Mesodermal cell (in vitro differentiated cells): ENCODE measurements at regions not wholly inside any gene's neighbourhood (a gene's known extent, or its start where the extent isn't known, plus 50 kb on each side); places are given as distances from the start of the nearest gene placed in this dataset.

Source experiments
- H3K27ac ChIP-seq: 2 replicates; pipeline ENCODE4 v1.7.0; 2013; ENCODE audit warnings: mild to moderate bottlenecking, low read depth, low read length, moderate library complexity; ENCODE audit not compliant: severe bottlenecking
- H3K36me3 ChIP-seq: 2 replicates; pipeline ENCODE4 v1.7.1; 2013; ENCODE audit warnings: mild to moderate bottlenecking, low read length, moderate library complexity; ENCODE audit not compliant: control insufficient read depth, insufficient read depth
- H3K4me1 ChIP-seq: one replicate; pipeline ENCODE4 v1.7.1; 2013; ENCODE audit warnings: mild to moderate bottlenecking, low read length; ENCODE audit not compliant: insufficient read depth, control insufficient read depth, poor library complexity, severe bottlenecking
- H3K4me3 ChIP-seq: 2 replicates; pipeline ENCODE4 v1.7.0; 2013; ENCODE audit warnings: low read length, control low read depth, mild to moderate bottlenecking; ENCODE audit not compliant: insufficient read depth, poor library complexity, severe bottlenecking; ENCODE audit errors: extremely low read depth
- H3K9me3 ChIP-seq: 2 replicates; pipeline ENCODE4 v1.7.1; 2013; ENCODE audit warnings: mild to moderate bottlenecking, low read length, moderate library complexity; ENCODE audit not compliant: control insufficient read depth
- WGBS, 2 experiments: methylation state at CpG; one replicate each; pipeline ENCODE4 v1.1.5; 2013; ENCODE audit warnings: missing lambda C conversion rate in 2 of 2; ENCODE audit not compliant: insufficient coverage in 2 of 2; 5-methylcytosine and 5-hydroxymethylcytosine counted together

- peaks cover 6% of the 10 kb centered on the region for H3K9me3 ChIP-seq
- H3K4me1 ChIP-seq, result no peaks in the 10 kb centered on the region
- no peaks in the 10 kb centered on the region for H3K36me3 ChIP-seq
- H3K27ac ChIP-seq, result no peak overlapping the region
- WGBS, 2 experiments, result 78 to 100% methylated on average over 1 to 2 of the region's 3 CpGs
- H3K4me3 ChIP-seq, result no peak overlapping the region
These were observed 101.9 kb upstream of the LMCD1 start for GRCh38 chr3:8399686-8400085.

DNA sequence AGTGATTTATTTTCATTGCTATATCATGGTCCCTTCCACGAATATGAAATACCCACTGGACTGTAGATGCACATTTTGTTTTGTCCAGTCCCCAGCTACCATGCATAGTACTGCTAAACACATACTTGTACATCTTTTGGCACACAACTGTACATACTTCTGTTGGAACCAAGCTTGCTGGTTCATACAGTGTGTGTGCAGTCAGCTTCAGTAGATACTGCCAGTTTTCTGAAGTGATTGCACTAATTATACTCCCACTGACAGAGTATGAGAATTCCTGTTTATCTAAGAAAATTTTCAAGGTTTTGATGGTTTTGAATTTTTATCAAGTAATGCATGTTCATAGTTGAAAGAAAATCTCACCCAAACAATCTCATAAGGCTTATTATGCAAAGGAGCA is 100.7 kb upstream of the LMCD1 start:
- Histone ChIP-seq H3K9me3 (peaks cover 8% of the 10 kb centered on the region), H3K27ac (no peak overlapping the region), H3K4me3 (no peak overlapping the region), H3K4me1 (no peaks in the 10 kb centered on the region), H3K36me3 (no peaks in the 10 kb centered on the region)
- WGBS, 2 experiments, result 71 to 80% methylated on average over 1 of the region's 1 CpG

DNA sequence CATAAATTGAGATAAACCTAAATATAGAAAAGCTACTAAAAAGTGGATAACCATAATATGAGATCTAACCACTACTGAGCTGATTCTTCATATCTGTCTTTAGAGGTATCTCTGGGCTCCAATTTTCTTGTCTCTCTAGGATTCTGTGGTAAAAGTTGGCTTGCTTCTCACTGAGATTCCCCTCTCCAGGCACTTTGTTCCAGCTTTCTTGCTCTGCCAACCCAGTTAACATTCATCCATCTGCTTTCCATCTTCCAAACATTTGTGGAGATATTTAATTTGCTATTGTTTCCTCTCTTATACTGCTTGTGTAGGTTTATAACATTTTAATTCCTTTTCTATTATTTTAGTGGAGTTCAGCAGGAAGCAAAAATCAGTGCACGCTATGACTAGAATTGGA is 97.6 kb upstream of the LMCD1 start:
- H3K27ac ChIP-seq, result no peak overlapping the region
- no peaks in the 10 kb centered on the region for H3K4me1 ChIP-seq
- H3K9me3 ChIP-seq, result peaks cover 14% of the 10 kb centered on the region
- no peak overlapping the region for H3K4me3 ChIP-seq
- WGBS, 2 experiments, result 100% methylated on average over 1 of the region's 1 CpG
- no peaks in the 10 kb centered on the region for H3K36me3 ChIP-seq

GRCh38 chr3:8405144-8405543 is 96.5 kb upstream of the LMCD1 start:
- WGBS, 2 experiments, result 100% methylated on average over 2 of the region's 2 CpGs
- H3K4me1 ChIP-seq, result no peaks in the 10 kb centered on the region
- H3K9me3 ChIP-seq, result peaks cover 14% of the 10 kb centered on the region
- no peak overlapping the region for H3K4me3 ChIP-seq
- no peaks in the 10 kb centered on the region for H3K36me3 ChIP-seq
- no peak overlapping the region for H3K27ac ChIP-seq

DNA sequence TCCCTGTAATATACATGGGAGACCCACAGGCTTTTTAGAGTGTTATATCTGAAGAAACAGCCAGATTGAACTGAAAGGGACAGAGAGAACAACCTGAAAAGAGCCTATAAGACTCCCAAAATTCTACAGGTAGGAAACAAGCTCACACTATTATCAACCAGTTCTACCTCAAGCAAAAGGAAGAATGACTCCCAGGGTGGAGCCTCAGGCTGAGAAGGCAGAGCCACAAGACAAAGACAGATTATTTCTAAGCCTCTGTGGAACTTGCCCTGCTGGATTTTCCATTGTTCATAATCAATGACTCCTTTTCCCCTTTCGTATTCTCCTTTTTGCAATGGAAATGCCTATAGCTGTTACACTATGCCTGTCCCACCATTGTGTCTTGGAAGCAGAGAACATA is 95.1 kb upstream of the LMCD1 start:
- WGBS, 2 experiments, result 80 to 90% methylated on average over 1 of the region's 1 CpG
- Histone ChIP-seq H3K27ac (no peak overlapping the region), H3K9me3 (peaks cover 14% of the 10 kb centered on the region), H3K36me3 (no peaks in the 10 kb centered on the region), H3K4me3 (no peak overlapping the region), H3K4me1 (no peaks in the 10 kb centered on the region)

DNA sequence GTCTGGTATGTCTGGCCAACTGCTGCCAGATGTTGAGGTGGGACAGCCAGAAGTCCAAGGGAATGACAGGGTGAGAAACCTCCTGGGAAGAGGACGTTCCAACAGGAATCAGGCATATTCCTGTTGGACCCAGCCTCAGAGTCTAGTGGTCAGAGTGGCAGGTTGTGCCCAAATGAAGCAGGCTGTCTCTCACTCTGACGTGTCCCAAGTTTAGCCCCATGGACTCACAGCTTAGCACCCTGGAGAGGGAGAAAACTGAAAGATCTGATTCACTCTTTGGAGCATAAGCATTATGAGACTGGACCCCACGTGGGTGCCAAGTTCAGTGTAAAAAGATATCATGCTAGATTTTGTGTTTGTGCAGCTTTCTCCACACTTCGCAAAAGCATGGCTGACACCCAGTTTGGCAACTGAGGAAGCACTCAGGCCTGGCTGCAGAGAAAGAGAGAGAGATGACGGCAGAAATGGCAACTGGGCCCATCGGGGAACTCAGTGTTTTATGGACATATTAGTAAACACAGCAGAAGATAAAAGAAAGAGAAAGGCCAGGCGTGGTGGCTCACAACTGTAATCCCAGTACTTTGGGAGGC is 88.2 kb upstream of the LMCD1 start:
- Histone ChIP-seq H3K9me3 (peaks cover 4% of the 10 kb centered on the region), H3K4me1 (no peaks in the 10 kb centered on the region), H3K27ac (no peak overlapping the region), H3K36me3 (no peaks in the 10 kb centered on the region), H3K4me3 (no peak overlapping the region)
- WGBS, 2 experiments, result 92 to 95% methylated on average over 6 of the region's 7 CpGs

DNA sequence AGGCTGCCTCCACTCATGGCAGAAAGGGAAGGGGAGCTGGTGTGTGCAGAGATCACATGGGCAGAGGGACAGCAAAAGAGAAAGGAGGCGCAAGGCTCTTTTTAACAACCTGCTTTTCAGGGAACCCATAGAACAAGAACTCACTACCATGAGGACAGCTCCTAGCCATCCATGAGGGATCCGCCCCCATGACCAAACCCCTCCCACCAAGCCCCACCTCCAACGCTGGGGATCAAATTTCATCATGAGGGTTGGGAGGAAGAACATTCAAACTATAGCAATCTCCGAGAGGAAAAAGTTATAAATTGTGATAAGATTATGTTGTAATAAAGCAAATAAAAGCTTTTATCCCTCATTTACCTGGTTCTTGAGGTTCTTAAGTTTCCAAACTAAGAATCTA is 84.7 kb upstream of the LMCD1 start:
- no CpG with 5 or more reads among the region's 4 CpGs for WGBS, 2 experiments
- Histone ChIP-seq H3K9me3 (peaks cover 4% of the 10 kb centered on the region), H3K27ac (no peak overlapping the region)

DNA sequence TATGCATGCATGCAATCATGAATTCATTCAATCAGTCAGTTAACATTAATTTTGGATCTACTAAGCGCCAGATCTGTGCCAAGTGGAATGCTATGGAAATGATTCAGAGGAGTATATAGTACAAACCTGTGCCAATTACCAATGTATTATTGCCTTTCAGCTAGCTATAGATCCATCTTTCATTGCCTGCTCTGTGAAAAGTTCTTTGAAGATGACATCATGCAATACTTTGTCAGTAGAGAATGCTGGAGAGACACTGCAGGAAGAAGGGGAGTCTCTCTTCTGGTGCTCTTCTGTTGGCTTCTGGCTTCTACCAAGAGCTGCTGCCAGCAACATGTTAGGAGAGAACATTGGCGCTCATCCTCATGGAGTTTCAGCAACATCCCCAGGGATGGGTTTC is 81.0 kb upstream of the LMCD1 start:
- no peak overlapping the region for H3K4me3 ChIP-seq
- 89 to 100% methylated on average over 1 of the region's 2 CpGs for WGBS, 2 experiments
- no peak overlapping the region for H3K27ac ChIP-seq
- peaks cover 6% of the 10 kb centered on the region for H3K4me1 ChIP-seq
- peaks cover 12% of the 10 kb centered on the region for H3K9me3 ChIP-seq
- no peaks in the 10 kb centered on the region for H3K36me3 ChIP-seq

More for the DNA sequence above, 84.7 kb upstream of the LMCD1 start:
- Histone ChIP-seq H3K36me3 (no peaks in the 10 kb centered on the region), H3K4me1 (peaks cover 6% of the 10 kb centered on the region), H3K4me3 (no peak overlapping the region)

DNA sequence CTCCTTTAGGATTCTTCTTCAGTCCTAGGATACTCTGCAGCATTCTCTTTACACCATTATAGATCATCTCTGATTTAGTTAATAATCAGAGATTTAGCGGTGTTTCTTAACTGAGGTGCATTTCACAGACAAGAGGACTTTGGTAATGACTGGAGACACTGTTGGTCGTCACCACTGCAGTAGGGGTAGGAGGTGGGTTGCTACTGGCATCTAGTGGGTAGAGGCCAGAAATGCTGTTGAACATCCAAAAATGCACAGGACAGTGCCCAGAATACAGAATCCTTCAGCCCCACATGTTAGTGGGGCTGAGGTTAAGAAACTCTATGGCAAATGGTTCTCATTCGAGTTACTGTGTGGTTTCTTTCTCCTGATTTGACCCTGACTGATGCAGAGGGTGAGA is 80.4 kb upstream of the LMCD1 start:
- no peaks in the 10 kb centered on the region for H3K36me3 ChIP-seq
- WGBS, 2 experiments, result 86 to 95% methylated on average over 2 to 3 of the region's 3 CpGs

GRCh38 chr3:8421711-8422110 is 79.9 kb upstream of the LMCD1 start:
- no peak overlapping the region for H3K27ac ChIP-seq
- peaks cover 12% of the 10 kb centered on the region for H3K9me3 ChIP-seq
- no peak overlapping the region for H3K4me3 ChIP-seq
- WGBS, 2 experiments, result 94 to 100% methylated on average over 4 of the region's 4 CpGs
- no peaks in the 10 kb centered on the region for H3K36me3 ChIP-seq
- H3K4me1 ChIP-seq, result peaks cover 6% of the 10 kb centered on the region

More for the DNA sequence above, 80.4 kb upstream of the LMCD1 start:
- peaks cover 6% of the 10 kb centered on the region for H3K4me1 ChIP-seq
- H3K27ac ChIP-seq, result no peak overlapping the region
- peaks cover 12% of the 10 kb centered on the region for H3K9me3 ChIP-seq
- H3K4me3 ChIP-seq, result no peak overlapping the region

DNA sequence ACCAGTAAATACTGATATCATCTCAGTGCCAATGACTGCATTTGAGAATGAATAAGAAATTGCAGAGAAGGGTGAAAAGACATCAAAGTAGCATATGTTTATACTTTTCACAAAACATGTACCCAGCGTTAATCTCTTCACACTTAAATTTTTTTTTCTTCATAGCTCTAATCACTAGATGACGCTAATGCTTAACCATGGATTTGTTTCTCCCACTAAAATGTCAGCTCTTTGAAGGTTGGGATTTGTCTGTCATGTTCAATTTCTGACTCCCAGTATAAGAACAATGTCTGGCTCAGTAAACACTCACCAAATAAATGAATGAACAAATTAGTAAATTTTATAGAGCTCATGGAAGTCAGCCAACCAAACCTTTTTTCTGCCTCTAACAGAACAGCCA is 78.3 kb upstream of the LMCD1 start:
- Histone ChIP-seq H3K9me3 (peaks cover 8% of the 10 kb centered on the region), H3K27ac (no peak overlapping the region), H3K4me3 (no peak overlapping the region), H3K36me3 (no peaks in the 10 kb centered on the region), H3K4me1 (peaks cover 6% of the 10 kb centered on the region)
- WGBS, 2 experiments, result no CpG with 5 or more reads among the region's 2 CpGs
